ENCODE measurements at regions not wholly inside any gene's neighbourhood (a gene's known extent, or its start where the extent isn't known, plus 50 kb on each side); places are given as distances from the start of the nearest gene placed in this dataset.
A peak's percentile ranks its signal among the peaks of the same experiment; 100 is the strongest.

DNA sequence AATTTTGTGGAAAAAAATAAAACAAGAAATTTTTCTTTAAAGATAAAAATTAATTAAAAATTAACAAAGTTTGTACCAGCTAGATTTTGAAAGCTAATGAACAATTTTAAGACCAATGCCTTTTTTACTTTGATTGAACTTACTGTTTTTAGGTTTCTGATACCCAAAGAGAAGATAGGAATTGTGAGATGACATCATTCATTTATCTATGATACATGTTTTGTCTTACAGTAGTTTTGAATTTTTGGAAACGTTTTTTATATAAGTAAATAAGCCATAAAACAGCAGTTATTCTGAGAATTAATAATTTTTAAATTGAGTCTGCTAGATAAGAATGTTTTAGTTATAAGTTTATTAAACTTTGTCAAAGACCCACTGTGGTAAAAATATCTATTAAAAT, 65.0 kb upstream of the GPR174 start:
- DNase-seq: no peak
- Histone ChIP-seq H3K4me1 (no peaks in the 10 kb centered on the region), H3K27ac (no peak overlapping the region), H3K36me3 (ENCODE audit: low read depth, missing control alignments) (no peaks in the 10 kb centered on the region), H3K4me3 (no peak overlapping the region), H3K9me3 (no peaks in the 10 kb centered on the region), H3K27me3 (no peaks in the 10 kb centered on the region)
- WGBS, 2 donors: 24 to 41% methylated on average over 1 of the region's 1 CpG
- intact Hi-C loops (cut with DNase I; ENCODE audit: low total_unique reads): no loop called here
- no peak for TF ChIP-seq POLR2A (IDR thresholded peaks at IDR 0.05)
- TF ChIP-seq CTCF (IDR thresholded peaks at IDR 0.05): no peak

DNA sequence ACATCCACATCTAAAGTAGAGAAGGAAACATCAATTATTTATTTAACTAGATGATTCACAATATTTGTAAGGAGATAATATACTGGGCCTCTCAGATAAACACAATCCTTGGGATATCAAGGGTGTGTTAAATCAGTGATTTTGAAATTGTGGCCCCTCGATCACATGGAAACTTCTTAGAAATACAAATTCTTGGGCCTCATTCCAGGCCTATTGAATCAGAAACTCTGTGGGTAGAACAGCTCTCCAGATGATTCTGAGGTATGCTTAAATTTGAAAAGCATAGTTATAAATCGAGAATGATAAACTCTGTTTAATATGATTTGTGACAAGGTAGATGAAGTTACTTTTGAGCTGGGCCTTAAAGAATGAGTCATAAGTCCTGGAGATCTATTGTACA, 64.3 kb upstream of the GPR174 start:
- Histone ChIP-seq H3K36me3 (ENCODE audit: low read depth, missing control alignments) (no peaks in the 10 kb centered on the region), H3K4me1 (no peaks in the 10 kb centered on the region), H3K27ac (no peak overlapping the region), H3K4me3 (no peak overlapping the region), H3K27me3 (no peaks in the 10 kb centered on the region), H3K9me3 (no peaks in the 10 kb centered on the region)
- TF ChIP-seq CTCF (IDR thresholded peaks at IDR 0.05) (no peak), POLR2A (IDR thresholded peaks at IDR 0.05) (no peak)
- intact Hi-C loops (cut with DNase I; ENCODE audit: low total_unique reads): no loop called here
- 68 to 75% methylated on average over 2 of the region's 2 CpGs for WGBS, 2 donors
- DNase-seq: no peak

- H3K4me3 ChIP-seq: no peak overlapping the region
- H3K4me1 ChIP-seq: no peaks in the 10 kb centered on the region
- intact Hi-C loops (cut with DNase I; ENCODE audit: low total_unique reads): no loop called here
- no peaks in the 10 kb centered on the region for H3K27me3 ChIP-seq
- 14 to 28% methylated on average over 6 of the region's 6 CpGs for WGBS, 2 donors
- TF ChIP-seq POLR2A (IDR thresholded peaks at IDR 0.05) (no peak), CTCF (IDR thresholded peaks at IDR 0.05) (peak in 2 of 3 experiments; percentile 33 to 55)
- H3K27ac ChIP-seq: no peak overlapping the region
- DNase-seq: no peak
- no peaks in the 10 kb centered on the region for H3K9me3 ChIP-seq
- no peaks in the 10 kb centered on the region for H3K36me3 ChIP-seq (ENCODE audit: low read depth, missing control alignments)
These were observed 62.5 kb upstream of the GPR174 start for GRCh38 chrX:79081895-79082512.

DNA sequence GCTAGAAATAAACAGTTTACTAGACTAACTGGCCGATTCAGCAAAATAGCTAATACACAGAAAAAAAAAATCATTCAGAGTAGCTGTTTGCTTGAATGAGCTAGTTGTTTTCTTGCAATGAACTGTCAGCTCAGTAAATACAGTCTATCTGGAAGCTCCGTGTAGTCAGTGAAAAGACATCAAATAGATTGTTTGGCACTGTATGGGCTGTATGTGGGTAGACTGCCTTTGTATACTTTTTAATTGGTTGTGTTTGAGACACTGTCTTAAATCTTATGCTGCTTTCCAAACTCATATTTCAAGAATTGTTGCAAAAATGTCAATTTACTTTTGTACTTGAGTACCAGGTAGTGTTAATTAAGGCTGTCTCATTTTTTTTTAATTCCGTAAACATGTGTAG, 61.6 kb upstream of the GPR174 start:
- H3K9me3 ChIP-seq: no peaks in the 10 kb centered on the region
- WGBS, 2 donors: 55 to 75% methylated on average over 3 of the region's 3 CpGs
- no peak overlapping the region for H3K27ac ChIP-seq
- TF ChIP-seq CTCF (IDR thresholded peaks at IDR 0.05): no peak
- no peak for TF ChIP-seq POLR2A (IDR thresholded peaks at IDR 0.05)
- H3K4me1 ChIP-seq: no peaks in the 10 kb centered on the region
- no peak for DNase-seq
- intact Hi-C loops (cut with DNase I; ENCODE audit: low total_unique reads): no loop called here
- H3K4me3 ChIP-seq: no peak overlapping the region
- H3K36me3 ChIP-seq (ENCODE audit: low read depth, missing control alignments): no peaks in the 10 kb centered on the region
- no peaks in the 10 kb centered on the region for H3K27me3 ChIP-seq

- whole genome bisulfite sequencing, 2 donors: 96 to 100% methylated on average over 1 of the region's 1 CpG
- Histone ChIP-seq H3K36me3 (ENCODE audit: low read depth, missing control alignments) (no peaks in the 10 kb centered on the region), H3K27me3 (no peaks in the 10 kb centered on the region), H3K9me3 (no peaks in the 10 kb centered on the region), H3K4me1 (no peaks in the 10 kb centered on the region), H3K27ac (no peak overlapping the region), H3K4me3 (no peak overlapping the region)
- DNase-seq: no peak
- intact Hi-C loops (cut with DNase I; ENCODE audit: low total_unique reads): no loop called here
- TF ChIP-seq POLR2A (IDR thresholded peaks at IDR 0.05) (no peak), CTCF (IDR thresholded peaks at IDR 0.05) (no peak)
These were observed 59.6 kb upstream of the GPR174 start for GRCh38 chrX:79084923-79085322.

All from testis (tissue), 2 donors.